ENCODE measurements at regions not wholly inside any gene's neighbourhood (a gene's known extent, or its start where the extent isn't known, plus 50 kb on each side); places are given as distances from the start of the nearest gene placed in this dataset.

DNA sequence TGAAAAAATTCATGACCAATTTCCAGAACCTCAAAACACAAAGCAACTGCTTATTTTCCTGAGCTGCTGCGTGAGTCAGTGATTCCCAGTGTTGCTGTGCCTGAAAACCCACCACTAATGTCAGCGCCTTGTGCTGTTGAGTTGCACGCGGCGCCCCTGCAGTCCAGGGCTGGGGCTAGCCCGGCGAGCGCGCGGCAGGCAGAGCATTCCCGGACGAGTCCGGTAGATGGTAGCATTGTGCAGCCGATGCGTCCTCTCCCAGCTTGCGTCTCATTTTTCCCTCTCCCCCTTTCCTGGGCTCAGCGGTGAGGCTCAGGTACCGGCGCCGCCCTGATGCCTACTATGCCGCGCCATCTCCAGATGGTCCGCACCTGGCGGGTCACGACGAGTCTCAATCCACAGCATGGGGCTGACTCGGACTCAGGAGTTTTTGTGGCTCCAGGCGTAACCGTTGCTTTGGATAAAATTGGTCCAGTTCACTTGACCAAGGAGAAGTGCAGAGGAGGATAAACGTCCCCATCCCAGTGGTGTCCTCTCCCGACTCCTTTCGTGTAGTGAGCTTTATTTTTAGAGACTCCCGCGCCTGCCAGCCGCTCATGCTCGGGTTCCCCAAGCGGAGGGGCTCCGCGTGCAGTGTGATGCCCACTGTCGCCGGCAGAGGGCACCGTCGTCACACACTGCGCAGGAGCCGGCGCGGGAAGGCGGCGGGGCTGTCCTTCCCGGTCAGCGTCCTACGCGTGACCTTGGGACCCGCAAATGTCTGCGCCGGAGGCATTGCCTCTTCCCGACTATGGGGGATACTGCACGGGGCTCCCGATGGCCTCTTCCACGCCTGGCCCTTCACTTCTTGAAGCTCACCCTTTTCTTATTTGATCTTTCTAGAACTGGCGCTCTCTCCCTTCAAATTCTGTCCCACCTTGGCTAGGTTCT, 53.6 kb upstream of the IGFBP7 start (continued):
- TF ChIP-seq, protein P1, sequence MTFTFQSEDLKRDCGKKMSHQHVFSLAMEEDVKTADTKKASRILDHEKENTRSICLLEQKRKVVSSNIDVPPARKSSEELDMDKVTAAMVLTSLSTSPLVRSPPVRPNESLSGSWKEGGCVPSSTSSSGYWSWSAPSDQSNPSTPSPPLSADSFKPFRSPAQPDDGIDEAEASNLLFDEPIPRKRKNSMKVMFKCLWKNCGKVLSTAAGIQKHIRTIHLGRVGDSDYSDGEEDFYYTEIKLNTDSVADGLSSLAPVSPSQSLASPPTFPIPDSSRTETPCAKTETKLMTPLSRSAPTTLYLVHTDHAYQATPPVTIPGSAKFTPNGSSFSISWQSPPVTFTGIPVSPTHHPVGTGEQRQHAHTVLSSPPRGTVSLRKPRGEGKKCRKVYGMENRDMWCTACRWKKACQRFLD (CRISPR knock-in tag; IDR thresholded peaks at IDR 0.05; ENCODE audit: borderline replicate concordance): 0 out of 2 replicates have a peak, but pooled peaks have one; percentile 52
- TF ChIP-seq ZNF337 (CRISPR knock-in tag; IDR thresholded peaks at IDR 0.05; ENCODE audit: borderline replicate concordance, low read depth) (no peak), ZNF282 (IDR thresholded peaks at IDR 0.05; ENCODE audit: partially characterized antibody) (no peak), ZNF382 (CRISPR knock-in tag; IDR thresholded peaks at IDR 0.05; ENCODE audit: borderline replicate concordance) (no peak), ZNF383 (CRISPR knock-in tag; IDR thresholded peaks at IDR 0.05; ENCODE audit: borderline replicate concordance) (0 out of 2 replicates have a peak, but pooled peaks have one; percentile 45), CBX5 (CRISPR knock-in tag; IDR thresholded peaks at IDR 0.05; ENCODE audit: borderline replicate concordance) (0 out of 2 replicates have a peak, but pooled peaks have one; percentile 48), CENPT (CRISPR knock-in tag; IDR thresholded peaks at IDR 0.05; ENCODE audit: low read depth) (no peak), ZNF24 (IDR thresholded peaks at IDR 0.05) (no peak), FOSL2 (CRISPR knock-in tag; IDR thresholded peaks at IDR 0.05) (peak; percentile 20; the same call in 1 of the 2 replicates), PHF21A (CRISPR knock-in tag; IDR thresholded peaks at IDR 0.05) (no peak)
- TF ChIP-seq, protein P2, sequence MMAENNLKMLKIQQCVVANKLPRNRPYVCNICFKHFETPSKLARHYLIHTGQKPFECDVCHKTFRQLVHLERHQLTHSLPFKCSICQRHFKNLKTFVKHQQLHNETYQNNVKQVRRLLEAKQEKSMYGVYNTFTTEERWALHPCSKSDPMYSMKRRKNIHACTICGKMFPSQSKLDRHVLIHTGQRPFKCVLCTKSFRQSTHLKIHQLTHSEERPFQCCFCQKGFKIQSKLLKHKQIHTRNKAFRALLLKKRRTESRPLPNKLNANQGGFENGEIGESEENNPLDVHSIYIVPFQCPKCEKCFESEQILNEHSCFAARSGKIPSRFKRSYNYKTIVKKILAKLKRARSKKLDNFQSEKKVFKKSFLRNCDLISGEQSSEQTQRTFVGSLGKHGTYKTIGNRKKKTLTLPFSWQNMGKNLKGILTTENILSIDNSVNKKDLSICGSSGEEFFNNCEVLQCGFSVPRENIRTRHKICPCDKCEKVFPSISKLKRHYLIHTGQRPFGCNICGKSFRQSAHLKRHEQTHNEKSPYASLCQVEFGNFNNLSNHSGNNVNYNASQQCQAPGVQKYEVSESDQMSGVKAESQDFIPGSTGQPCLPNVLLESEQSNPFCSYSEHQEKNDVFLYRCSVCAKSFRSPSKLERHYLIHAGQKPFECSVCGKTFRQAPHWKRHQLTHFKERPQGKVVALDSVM (CRISPR knock-in tag; IDR thresholded peaks at IDR 0.05): no peak
- TF ChIP-seq, protein P3, sequence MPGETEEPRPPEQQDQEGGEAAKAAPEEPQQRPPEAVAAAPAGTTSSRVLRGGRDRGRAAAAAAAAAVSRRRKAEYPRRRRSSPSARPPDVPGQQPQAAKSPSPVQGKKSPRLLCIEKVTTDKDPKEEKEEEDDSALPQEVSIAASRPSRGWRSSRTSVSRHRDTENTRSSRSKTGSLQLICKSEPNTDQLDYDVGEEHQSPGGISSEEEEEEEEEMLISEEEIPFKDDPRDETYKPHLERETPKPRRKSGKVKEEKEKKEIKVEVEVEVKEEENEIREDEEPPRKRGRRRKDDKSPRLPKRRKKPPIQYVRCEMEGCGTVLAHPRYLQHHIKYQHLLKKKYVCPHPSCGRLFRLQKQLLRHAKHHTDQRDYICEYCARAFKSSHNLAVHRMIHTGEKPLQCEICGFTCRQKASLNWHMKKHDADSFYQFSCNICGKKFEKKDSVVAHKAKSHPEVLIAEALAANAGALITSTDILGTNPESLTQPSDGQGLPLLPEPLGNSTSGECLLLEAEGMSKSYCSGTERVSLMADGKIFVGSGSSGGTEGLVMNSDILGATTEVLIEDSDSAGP (CRISPR knock-in tag; IDR thresholded peaks at IDR 0.05; ENCODE audit: borderline replicate concordance): peak; percentile 74; the same call in 1 of the 2 replicates
- TF ChIP-seq, protein P4, sequence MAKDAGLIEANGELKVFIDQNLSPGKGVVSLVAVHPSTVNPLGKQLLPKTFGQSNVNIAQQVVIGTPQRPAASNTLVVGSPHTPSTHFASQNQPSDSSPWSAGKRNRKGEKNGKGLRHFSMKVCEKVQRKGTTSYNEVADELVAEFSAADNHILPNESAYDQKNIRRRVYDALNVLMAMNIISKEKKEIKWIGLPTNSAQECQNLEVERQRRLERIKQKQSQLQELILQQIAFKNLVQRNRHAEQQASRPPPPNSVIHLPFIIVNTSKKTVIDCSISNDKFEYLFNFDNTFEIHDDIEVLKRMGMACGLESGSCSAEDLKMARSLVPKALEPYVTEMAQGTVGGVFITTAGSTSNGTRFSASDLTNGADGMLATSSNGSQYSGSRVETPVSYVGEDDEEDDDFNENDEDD (CRISPR knock-in tag; IDR thresholded peaks at IDR 0.05; ENCODE audit: borderline replicate concordance): peak; percentile 89
- TF ChIP-seq, protein P5, sequence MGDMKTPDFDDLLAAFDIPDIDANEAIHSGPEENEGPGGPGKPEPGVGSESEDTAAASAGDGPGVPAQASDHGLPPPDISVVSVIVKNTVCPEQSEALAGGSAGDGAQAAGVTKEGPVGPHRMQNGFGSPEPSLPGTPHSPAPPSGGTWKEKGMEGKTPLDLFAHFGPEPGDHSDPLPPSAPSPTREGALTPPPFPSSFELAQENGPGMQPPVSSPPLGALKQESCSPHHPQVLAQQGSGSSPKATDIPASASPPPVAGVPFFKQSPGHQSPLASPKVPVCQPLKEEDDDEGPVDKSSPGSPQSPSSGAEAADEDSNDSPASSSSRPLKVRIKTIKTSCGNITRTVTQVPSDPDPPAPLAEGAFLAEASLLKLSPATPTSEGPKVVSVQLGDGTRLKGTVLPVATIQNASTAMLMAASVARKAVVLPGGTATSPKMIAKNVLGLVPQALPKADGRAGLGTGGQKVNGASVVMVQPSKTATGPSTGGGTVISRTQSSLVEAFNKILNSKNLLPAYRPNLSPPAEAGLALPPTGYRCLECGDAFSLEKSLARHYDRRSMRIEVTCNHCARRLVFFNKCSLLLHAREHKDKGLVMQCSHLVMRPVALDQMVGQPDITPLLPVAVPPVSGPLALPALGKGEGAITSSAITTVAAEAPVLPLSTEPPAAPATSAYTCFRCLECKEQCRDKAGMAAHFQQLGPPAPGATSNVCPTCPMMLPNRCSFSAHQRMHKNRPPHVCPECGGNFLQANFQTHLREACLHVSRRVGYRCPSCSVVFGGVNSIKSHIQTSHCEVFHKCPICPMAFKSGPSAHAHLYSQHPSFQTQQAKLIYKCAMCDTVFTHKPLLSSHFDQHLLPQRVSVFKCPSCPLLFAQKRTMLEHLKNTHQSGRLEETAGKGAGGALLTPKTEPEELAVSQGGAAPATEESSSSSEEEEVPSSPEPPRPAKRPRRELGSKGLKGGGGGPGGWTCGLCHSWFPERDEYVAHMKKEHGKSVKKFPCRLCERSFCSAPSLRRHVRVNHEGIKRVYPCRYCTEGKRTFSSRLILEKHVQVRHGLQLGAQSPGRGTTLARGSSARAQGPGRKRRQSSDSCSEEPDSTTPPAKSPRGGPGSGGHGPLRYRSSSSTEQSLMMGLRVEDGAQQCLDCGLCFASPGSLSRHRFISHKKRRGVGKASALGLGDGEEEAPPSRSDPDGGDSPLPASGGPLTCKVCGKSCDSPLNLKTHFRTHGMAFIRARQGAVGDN (CRISPR knock-in tag; IDR thresholded peaks at IDR 0.05): peak; percentile 71
- TF ChIP-seq, protein P6, sequence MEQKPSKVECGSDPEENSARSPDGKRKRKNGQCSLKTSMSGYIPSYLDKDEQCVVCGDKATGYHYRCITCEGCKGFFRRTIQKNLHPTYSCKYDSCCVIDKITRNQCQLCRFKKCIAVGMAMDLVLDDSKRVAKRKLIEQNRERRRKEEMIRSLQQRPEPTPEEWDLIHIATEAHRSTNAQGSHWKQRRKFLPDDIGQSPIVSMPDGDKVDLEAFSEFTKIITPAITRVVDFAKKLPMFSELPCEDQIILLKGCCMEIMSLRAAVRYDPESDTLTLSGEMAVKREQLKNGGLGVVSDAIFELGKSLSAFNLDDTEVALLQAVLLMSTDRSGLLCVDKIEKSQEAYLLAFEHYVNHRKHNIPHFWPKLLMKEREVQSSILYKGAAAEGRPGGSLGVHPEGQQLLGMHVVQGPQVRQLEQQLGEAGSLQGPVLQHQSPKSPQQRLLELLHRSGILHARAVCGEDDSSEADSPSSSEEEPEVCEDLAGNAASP (CRISPR knock-in tag; IDR thresholded peaks at IDR 0.05; ENCODE audit: borderline replicate concordance): 0 out of 2 replicates have a peak, but pooled peaks have one; percentile 28

Data from HepG2 (cell line).